ENCODE measurements at regions not wholly inside any gene's neighbourhood (a gene's known extent, or its start where the extent isn't known, plus 50 kb on each side); places are given as distances from the start of the nearest gene placed in this dataset.
"Not testable (repeated sequence)": the region's sequence is repeated elsewhere in the genome, so short reads cannot be mapped to it uniquely, and the experiment has no call there.

DNA sequence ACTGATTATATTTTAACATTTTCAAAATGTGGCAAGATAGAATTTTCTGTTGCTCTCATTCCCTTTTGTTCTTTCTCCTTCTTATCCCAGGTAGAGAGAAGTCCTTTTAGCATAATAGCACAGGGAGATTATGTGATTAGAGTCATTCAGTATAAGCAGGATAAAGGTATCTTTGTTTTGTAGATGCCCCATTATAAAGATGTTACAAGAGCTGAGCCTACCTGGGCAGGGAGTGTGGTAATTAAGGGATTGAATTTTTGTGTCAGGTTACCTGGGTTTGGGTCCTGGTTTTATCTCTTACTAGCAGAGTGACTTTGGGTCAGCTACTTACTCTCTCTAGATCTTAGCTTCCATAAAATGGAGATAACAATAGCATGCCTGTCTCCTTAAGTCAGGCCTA, 536.5 kb downstream of the TMEM135 start:
- POLR2A ChIA-PET (ENCODE audit: low non-redundant PET): no interaction called here
- CTCF ChIA-PET: no interaction called here
- no peak for DNase-seq (ENCODE audit: low spot score)
- no peak overlapping the region for H3K27ac ChIP-seq
- TF ChIP-seq, protein P1, sequence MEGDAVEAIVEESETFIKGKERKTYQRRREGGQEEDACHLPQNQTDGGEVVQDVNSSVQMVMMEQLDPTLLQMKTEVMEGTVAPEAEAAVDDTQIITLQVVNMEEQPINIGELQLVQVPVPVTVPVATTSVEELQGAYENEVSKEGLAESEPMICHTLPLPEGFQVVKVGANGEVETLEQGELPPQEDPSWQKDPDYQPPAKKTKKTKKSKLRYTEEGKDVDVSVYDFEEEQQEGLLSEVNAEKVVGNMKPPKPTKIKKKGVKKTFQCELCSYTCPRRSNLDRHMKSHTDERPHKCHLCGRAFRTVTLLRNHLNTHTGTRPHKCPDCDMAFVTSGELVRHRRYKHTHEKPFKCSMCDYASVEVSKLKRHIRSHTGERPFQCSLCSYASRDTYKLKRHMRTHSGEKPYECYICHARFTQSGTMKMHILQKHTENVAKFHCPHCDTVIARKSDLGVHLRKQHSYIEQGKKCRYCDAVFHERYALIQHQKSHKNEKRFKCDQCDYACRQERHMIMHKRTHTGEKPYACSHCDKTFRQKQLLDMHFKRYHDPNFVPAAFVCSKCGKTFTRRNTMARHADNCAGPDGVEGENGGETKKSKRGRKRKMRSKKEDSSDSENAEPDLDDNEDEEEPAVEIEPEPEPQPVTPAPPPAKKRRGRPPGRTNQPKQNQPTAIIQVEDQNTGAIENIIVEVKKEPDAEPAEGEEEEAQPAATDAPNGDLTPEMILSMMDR (conservative IDR thresholded peaks at IDR 0.05; ENCODE audit: low read depth): no peak

DNA sequence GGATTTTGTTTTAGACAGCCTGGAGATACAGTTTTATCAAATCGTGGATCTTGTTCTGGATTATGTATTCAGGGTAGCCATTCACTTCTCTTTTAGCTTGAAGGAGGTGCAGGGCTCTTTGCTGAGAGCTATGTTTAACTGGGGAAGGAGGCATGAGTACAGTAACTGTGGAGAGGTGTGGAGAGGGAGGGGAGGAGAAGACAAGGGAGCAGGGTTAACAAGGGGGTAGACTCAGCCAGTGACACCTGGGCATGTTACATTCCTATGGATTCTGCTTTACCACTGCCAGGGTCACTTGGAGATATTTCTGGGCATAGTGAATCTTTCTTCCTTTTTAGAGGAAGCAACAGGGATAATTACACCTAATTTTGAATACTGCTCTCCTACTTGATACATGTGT, 536.0 kb downstream of the TMEM135 start:
- CTCF ChIA-PET: interaction anchor here (0.6 kb wide), 1 partner anchor 157 kb away, joined by 3 read pairs; no protein-coding TSS in a partner anchor
- no peak for DNase-seq (ENCODE audit: low spot score)
- POLR2A ChIA-PET (ENCODE audit: low non-redundant PET): no interaction called here
- TF ChIP-seq, protein P1 (conservative IDR thresholded peaks at IDR 0.05; ENCODE audit: low read depth): no peak
- no peak overlapping the region for H3K27ac ChIP-seq

DNA sequence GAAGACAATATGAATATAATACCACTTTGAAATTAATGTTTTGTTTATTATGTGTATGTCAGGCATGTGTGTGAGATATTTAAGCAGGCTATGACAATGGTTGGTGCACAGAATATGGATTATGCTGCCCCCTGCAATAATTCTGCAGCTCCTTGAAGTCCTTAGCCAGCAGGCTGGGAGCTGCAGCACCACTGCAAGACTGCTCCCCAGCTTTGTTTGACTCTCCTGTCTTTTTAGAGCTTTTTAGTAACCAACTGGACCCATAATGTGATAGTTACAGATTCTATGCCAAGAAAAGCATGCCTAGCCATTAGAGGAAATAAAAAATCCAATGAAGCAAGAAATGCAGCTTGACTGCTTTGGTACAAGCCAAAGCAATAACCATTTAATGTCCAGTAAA, 535.1 kb downstream of the TMEM135 start:
- POLR2A ChIA-PET (ENCODE audit: low non-redundant PET): no interaction called here
- TF ChIP-seq, protein P1 (conservative IDR thresholded peaks at IDR 0.05; ENCODE audit: low read depth): no peak

DNA sequence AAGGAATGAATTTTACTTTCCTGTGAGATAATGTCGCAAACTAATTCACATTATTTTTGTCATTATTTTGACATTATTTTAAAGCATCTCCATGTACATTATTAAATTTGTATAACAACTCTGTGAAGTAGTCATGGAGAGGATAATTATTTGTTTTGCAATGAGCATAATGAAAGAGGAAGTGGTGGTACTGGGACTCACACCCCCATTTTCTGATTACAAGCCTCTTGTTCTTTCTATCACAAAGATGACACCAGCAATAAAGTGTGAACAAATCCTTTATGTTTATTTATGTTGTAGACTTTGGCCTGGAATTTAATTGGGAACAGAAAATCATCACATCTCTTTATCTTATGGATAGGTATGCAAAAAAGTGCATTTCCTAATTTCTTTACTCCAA, 522.6 kb downstream of the TMEM135 start:
- H3K27ac ChIP-seq: no peak overlapping the region
- CTCF ChIA-PET: no interaction called here
- TF ChIP-seq, protein P1 (conservative IDR thresholded peaks at IDR 0.05; ENCODE audit: low read depth): no peak

More for the DNA sequence above, 535.1 kb downstream of the TMEM135 start:
- DNase-seq (ENCODE audit: low spot score): no peak
- CTCF ChIA-PET: interaction anchor here (0.6 kb wide), 1 partner anchor 156 kb away, joined by 3 read pairs; no protein-coding TSS in a partner anchor
- no peak overlapping the region for H3K27ac ChIP-seq

DNA sequence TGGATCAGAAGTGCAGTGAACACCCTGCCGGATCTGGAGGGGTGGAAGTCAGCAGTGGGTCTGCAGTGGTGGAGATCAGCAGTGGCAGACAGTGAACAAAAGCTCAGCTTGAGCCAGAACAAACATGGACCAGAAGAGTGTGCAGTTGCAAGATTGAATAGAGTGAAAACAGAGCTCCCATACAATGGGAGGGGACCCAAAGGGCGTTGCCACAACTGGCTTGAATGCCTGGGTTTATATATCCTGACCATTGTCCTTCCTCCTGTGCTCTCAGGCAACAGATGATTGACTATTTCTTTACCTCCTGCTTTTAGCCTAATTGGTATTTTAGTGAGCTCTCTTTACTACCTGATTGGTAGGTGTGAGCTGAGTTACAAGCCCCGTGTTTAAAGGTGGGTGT, 522.1 kb downstream of the TMEM135 start:
- H3K27ac ChIP-seq; CTCF ChIA-PET; POLR2A ChIA-PET (ENCODE audit: low non-redundant PET); DNase-seq (ENCODE audit: low spot score): not testable (repeated sequence)

More for the DNA sequence above, 522.6 kb downstream of the TMEM135 start:
- no peak for DNase-seq (ENCODE audit: low spot score)
- POLR2A ChIA-PET (ENCODE audit: low non-redundant PET): no interaction called here

DNA sequence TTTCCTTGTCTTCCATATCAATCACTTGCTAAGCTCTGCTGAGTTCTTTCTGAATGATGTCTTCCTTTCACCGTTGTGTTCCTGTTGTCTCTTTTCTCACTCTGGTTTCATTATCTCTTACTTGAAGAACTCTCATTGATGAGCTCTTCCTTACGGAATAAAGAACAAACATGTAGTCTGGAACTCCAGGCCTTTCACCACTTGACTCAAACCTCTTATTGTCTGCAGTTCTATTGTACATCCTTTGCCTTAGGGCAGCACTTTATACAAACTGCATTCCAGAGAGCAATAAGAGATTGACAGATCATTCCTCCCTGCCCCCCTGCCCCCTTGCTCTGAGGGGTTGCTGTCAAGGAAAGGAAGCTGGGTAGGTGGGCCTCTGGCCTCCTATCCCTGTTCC, 517.4 kb downstream of the TMEM135 start:
- no peak for DNase-seq (ENCODE audit: low spot score)
- CTCF ChIA-PET: no interaction called here
- H3K27ac ChIP-seq: no peak overlapping the region
- POLR2A ChIA-PET (ENCODE audit: low non-redundant PET): no interaction called here
- TF ChIP-seq, protein P1 (conservative IDR thresholded peaks at IDR 0.05; ENCODE audit: low read depth): no peak

DNA sequence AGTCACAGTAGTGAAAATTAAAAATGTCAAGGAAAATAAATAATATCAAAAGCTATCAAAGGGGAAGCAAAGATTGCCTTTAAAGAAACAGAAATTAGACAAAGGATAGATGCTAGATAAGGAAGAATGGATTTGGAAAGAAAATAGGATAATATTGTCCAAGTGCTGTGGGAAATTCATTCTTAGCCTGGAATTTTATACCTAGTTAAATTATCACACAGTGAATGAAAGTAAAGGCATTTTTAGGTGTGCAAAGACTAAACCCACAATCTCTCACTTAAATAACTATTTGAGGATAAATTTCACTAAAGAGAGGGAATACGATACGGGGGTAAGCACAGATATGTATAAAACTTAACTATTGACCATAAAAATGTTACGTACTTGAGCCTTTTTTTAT, 511.1 kb downstream of the TMEM135 start:
- DNase-seq (ENCODE audit: low spot score): no peak
- CTCF ChIA-PET: no interaction called here
- TF ChIP-seq, protein P1 (conservative IDR thresholded peaks at IDR 0.05; ENCODE audit: low read depth): no peak
- POLR2A ChIA-PET (ENCODE audit: low non-redundant PET): no interaction called here
- H3K27ac ChIP-seq: no peak overlapping the region

Data from RWPE1 (cell line).